8988T (cell line): ENCODE measurements at regions not wholly inside any gene's neighbourhood (a gene's known extent, or its start where the extent isn't known, plus 50 kb on each side); places are given as distances from the start of the nearest gene placed in this dataset.
A peak's percentile ranks its signal among the peaks of the same experiment; 100 is the strongest.
"Not testable (repeated sequence)": the region's sequence is repeated elsewhere in the genome, so short reads cannot be mapped to it uniquely, and the experiment has no call there.

Experiments
- DNase-seq: peaks from one replicate; pipeline ENCODE4 v3.0.0; 2011

- no peak for DNase-seq
Observed at GRCh38 chr10:80753612-80754011, 215.9 kb downstream of the SH2D4B start.

- no peak for DNase-seq
Observed at GRCh38 chr10:80755893-80756292, 218.2 kb downstream of the SH2D4B start.

GRCh38 chr10:80759693-80760092 is 222.0 kb downstream of the SH2D4B start:
- no peak for DNase-seq

DNA sequence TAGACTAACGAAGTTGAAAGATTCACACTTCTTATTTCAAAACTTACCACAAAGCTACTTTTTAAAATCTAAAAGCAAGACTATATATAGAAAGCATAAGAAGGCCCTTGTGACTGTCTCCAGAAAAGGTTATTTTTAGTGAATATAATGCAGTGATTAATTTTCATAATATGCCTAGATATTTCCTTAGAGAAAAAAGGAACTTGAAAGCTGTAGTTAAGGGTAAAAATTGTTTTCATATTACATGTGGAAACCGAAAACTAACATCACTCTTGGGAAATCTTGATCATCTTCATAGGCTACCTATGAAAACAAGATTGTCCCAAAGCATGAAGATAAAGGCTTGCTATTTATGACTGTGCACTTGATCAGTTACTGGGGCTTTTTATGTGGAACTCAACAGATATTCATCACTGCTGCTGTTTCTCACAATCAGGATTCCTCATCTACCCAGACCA is 223.2 kb downstream of the SH2D4B start:
- no peak for DNase-seq

DNA sequence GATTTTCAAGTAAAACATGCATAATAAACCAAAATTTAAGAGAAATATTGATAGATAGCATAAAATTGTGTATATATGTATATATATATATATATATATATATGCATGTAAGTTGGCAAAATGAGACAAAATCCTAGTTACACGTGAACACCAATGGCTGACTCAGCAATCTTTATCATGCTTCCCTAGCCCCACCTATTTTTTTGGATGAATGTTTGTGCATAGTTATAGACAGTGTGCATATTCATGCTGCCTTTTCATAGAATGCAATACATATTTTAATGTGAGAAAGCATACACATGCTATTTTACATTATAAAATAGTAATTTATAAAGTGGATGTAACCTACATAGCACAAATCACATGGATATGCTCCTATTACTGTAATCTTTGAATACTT is 230.3 kb downstream of the SH2D4B start:
- DNase-seq: no peak

DNA sequence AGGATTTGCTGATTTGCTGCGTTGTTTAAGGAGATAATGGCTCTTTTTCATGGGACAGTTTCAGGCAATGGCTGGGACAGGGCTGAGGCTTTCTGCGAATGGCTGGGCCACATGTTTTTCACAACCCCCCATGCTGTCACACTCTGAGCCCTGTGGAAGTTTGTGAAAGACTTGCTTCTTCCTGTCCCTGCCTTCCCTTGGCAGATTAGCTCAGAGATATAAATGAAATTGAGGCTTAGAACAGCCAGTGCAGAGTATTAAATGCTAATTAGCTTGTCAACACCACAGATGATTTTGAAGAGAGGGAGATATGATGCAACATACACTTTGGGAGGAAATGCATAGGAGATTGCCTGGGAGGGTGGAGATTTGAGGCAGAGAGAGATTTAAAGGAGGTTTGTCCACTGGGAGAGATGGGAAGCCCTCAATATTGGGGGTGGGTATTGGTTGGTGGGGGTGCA is 232.0 kb downstream of the SH2D4B start:
- no peak for DNase-seq

DNA sequence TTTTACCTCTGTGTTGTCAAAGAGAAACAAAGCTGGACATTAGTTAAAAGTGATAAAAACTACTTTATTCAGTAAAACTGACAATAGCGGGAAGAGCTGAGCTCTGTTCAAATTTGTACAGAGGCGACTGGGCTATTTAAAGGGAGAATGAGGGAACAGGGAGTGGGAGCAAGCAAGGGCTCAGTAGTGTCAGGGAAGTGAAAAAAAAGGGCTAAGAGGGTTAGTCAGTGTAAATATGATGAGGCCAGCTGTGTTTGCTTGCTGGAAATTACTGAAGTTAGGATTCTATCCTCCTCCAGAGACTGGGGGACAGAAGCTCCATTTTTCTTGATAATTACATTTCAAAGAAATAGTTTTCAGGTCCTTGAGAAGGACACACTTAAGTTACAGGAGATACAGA is 232.5 kb downstream of the SH2D4B start:
- no peak for DNase-seq

GRCh38 chr10:80771285-80771684 is 233.6 kb downstream of the SH2D4B start:
- no peak for DNase-seq

DNA sequence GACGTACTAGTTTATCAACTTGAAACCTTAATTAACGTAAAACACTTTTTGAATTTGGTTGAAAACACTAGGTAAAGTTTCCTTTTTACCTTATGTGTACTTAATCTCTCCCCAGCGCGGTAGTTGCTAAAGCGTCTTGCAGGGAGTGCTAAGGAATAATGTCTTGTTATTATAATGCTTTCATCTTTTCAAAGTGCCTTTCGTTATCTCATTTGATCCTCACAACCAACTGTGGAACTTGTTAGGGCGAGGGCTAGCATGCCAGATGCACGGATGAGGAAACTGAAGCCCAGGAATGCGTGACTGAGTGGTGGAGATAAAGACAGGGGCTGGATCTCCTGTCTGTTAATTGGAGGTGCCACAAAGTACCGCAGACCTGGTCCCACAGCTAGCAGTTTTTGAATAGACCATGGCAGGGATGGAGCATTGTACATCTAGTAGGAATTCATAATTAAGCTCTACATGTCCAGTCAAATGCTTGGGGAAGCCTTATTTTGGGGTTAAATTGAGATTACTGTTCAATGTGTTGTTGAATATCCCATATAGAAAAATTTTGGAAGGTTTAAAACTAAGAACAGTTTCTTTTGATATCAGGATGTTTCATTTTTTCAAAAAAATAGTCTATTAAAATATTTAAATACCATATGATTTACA is 234.3 kb downstream of the SH2D4B start:
- no peak for DNase-seq

GRCh38 chr10:80772596-80772995 is 234.9 kb downstream of the SH2D4B start:
- DNase-seq: no peak

DNA sequence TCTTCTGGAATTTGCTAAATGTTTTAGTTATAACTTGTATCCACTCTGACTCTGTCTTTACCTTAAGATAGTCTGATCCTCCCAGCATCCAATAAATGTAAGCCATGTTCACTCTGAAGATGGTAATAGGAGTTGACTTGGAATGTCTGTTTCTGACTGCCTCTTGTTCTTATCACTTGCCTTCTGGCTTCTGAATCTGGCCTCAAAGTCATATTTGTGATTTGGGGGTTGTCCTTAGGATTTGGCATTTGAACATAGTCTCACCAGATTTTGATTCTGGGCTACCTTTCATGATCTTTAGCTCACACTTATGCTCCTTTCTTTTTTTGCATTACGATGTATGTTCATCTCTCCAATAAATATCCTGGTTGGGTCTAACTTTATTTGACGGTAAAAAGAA is 247.0 kb downstream of the SH2D4B start:
- no peak for DNase-seq

DNA sequence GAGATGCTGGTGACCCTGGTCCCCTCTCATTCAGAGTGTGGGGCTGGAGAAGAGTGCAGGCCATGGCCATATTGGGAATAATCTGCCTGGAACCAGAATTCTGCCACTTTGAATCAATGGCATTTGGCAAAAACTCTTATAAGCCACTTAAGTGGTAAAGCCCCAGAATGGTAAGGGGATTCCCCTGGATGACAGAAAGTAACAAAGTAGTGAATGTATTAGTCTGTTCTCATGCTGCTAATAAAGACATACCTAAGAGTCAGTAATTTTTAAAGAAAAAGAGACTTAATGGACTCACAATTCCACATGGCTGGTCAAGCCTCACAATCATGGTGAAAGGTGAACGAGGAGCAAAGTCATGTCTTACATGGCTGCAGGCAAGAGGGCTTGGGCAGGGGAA is 248.6 kb downstream of the SH2D4B start:
- DNase-seq: no peak

DNA sequence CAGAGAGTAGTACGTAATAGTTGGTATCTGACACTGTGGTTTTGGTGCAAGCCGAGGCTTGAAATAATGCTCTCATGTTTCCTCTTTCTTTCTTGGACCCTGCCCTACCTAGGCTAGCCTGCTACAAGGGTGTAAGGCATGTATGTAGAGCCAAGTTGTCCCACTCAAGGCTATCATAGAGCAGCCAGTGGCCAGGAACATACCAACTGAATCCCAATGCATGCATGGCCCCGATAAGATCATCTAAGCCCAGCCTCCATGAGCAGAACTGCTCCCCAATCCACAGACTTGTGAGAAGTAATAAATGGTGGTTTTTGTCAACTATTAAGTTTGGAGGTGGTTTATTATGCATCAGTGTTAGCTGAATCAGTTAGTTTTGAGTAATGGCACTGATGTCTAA is 250.2 kb downstream of the SH2D4B start:
- DNase-seq: no peak

- DNase-seq: no peak
Observed at GRCh38 chr10:80794994-80795393, 257.3 kb downstream of the SH2D4B start.

- no peak for DNase-seq
Observed at GRCh38 chr10:80805343-80806020, 267.8 kb downstream of the SH2D4B start.

- DNase-seq: no peak
Observed at GRCh38 chr10:80814147-80814652, 276.5 kb downstream of the SH2D4B start.

GRCh38 chr10:80829151-80829550 is 291.4 kb downstream of the SH2D4B start:
- DNase-seq: no peak

DNA sequence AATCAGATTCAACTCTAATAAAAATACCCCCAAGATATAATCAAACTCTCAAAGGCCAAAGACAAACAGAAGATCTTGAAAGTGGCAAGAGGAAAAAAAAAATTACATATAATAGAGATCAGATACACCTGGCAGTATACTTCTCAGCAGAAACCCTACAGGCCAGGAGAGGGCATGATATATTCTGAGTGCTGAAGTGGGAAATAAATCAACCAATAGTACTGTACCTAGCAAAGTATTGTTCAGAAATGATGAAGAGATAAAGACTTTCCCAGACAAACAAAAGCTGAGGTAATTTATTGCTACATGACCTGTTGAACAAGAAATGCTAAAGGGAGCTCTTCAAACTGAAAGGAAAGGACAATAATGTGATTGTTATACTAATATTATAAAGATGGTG is 291.9 kb downstream of the SH2D4B start:
- no peak for DNase-seq

GRCh38 chr10:80832693-80833092 is 295.0 kb downstream of the SH2D4B start:
- DNase-seq: not testable (repeated sequence)

GRCh38 chr10:80855348-80855971 is 317.8 kb downstream of the SH2D4B start:
- DNase-seq: peak; percentile 21

DNA sequence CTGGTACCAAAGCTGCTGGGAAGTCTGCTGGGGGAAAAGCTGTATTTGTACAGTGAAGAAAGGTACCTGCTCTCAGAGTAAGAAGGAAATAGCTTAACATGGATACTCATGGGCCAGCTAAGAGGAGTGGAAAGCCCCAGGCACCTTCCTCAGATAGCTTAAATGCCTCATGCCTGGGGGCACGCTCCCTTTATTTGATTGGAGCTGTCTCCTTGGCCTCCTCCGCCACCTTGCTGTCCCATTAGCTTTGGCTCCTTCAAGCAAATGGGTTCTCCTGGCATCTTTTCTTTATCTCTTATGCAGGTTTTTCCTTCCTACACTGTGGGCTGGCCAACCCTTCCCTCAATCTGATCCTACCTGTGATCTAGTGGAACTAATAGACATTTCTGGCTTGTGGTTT is 318.5 kb downstream of the SH2D4B start:
- DNase-seq: no peak

GRCh38 chr10:80859279-80859678 is 321.6 kb downstream of the SH2D4B start:
- DNase-seq: not testable (repeated sequence)

DNA sequence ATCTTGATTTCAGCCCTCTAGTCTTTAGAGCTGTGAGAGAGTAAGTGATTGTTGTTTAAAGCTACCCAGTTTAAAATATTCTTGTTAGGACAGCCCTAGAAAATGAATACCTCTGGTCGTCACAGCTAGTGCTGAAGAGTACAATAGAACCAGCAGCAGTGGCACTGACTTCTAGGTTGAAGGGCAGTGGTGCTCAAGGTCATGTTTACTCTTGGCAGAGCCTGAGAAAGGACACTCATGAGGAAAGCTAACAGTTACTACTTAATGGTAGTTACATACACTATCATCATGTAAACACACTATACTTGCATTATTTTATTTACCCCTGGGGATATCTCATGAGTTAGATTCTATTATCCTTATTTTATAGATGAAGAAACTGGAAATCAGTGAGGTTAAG is 323.0 kb downstream of the SH2D4B start:
- no peak for DNase-seq

GRCh38 chr10:80861882-80862281 is 324.2 kb downstream of the SH2D4B start:
- DNase-seq: no peak
